ENCODE measurements at regions not wholly inside any gene's neighbourhood (a gene's known extent, or its start where the extent isn't known, plus 50 kb on each side); places are given as distances from the start of the nearest gene placed in this dataset.
"Not testable (repeated sequence)": the region's sequence is repeated elsewhere in the genome, so short reads cannot be mapped to it uniquely, and the experiment has no call there.

- no peak for DNase-seq
These were observed 162.5 kb downstream of the RAD51AP2 start for GRCh38 chr2:17355608-17356329.

GRCh38 chr2:17353263-17353662 is 165.0 kb downstream of the RAD51AP2 start:
- DNase-seq: no peak

- DNase-seq: not testable (repeated sequence)
These were observed 175.5 kb downstream of the RAD51AP2 start for GRCh38 chr2:17342692-17343091.

GRCh38 chr2:17337507-17337906 is 180.7 kb downstream of the RAD51AP2 start:
- DNase-seq: no peak

- no peak for DNase-seq
These were observed 181.8 kb downstream of the RAD51AP2 start for GRCh38 chr2:17336458-17336857.

GRCh38 chr2:17334300-17334699 is 183.9 kb downstream of the RAD51AP2 start:
- no peak for DNase-seq

GRCh38 chr2:17331636-17332035 is 186.6 kb downstream of the RAD51AP2 start:
- no peak for DNase-seq

GRCh38 chr2:17328161-17328560 is 190.1 kb downstream of the RAD51AP2 start:
- no peak for DNase-seq

- no peak for DNase-seq
These were observed 190.6 kb downstream of the RAD51AP2 start for GRCh38 chr2:17327649-17328048.

GRCh38 chr2:17326717-17327116 is 191.5 kb downstream of the RAD51AP2 start:
- DNase-seq: no peak

- DNase-seq: no peak
These were observed 194.5 kb downstream of the RAD51AP2 start for GRCh38 chr2:17323697-17324096.

- DNase-seq: no peak
These were observed 195.8 kb downstream of the RAD51AP2 start for GRCh38 chr2:17322461-17322860.

GRCh38 chr2:17319090-17319489 is 199.2 kb downstream of the RAD51AP2 start:
- DNase-seq: no peak

GRCh38 chr2:17318013-17318412 is 200.2 kb downstream of the RAD51AP2 start:
- no peak for DNase-seq

- no peak for DNase-seq
These were observed 200.7 kb downstream of the RAD51AP2 start for GRCh38 chr2:17317439-17317976.

- no peak for DNase-seq
These were observed 205.0 kb downstream of the RAD51AP2 start for GRCh38 chr2:17313261-17313660.

GRCh38 chr2:17311771-17312511 is 206.3 kb downstream of the RAD51AP2 start:
- DNase-seq: no peak

- no peak for DNase-seq
These were observed 207.1 kb downstream of the RAD51AP2 start for GRCh38 chr2:17311106-17311619.

- DNase-seq: peak; percentile 78
These were observed 208.4 kb downstream of the RAD51AP2 start for GRCh38 chr2:17309741-17310339.

GRCh38 chr2:17309181-17309580 is 209.1 kb downstream of the RAD51AP2 start:
- no peak for DNase-seq

- no peak for DNase-seq
These were observed 211.5 kb downstream of the RAD51AP2 start for GRCh38 chr2:17306706-17307105.

- DNase-seq: no peak
These were observed 212.0 kb downstream of the RAD51AP2 start for GRCh38 chr2:17306219-17306618.

- DNase-seq: no peak
These were observed 214.7 kb downstream of the RAD51AP2 start for GRCh38 chr2:17303521-17303920.

- no peak for DNase-seq
These were observed 215.2 kb downstream of the RAD51AP2 start for GRCh38 chr2:17303054-17303453.

All from NCI-H1436 (cell line).